SK-N-SH treated with all-trans-retinoic acid at 6 μM for 48 hours (cell line): ENCODE measurements at regions not wholly inside any gene's neighbourhood (a gene's known extent, or its start where the extent isn't known, plus 50 kb on each side); places are given as distances from the start of the nearest gene placed in this dataset.

Experiments
- ATAC-seq: fragments of 200-7000 bp; cut with Tn5 transposase; 3 replicates; pipeline ENCODE4 v1.9.1; 2020; ENCODE audit warnings: mild to moderate bottlenecking, moderate library complexity
- ARNTL ChIP-seq: fragments of 450-650 bp; formaldehyde crosslinking; IDR thresholded peaks from 2 replicates; pipeline ENCODE4 v1.5.0; 2020; ENCODE audit warnings: low read depth, mild to moderate bottlenecking, moderate library complexity, borderline replicate concordance
- BACH2 ChIP-seq: fragments of 250-450 bp; sonication (Bioruptor Pico); IDR thresholded peaks from 2 replicates; pipeline ENCODE4 v1.9.0; 2021; ENCODE audit warnings: mild to moderate bottlenecking, borderline replicate concordance
- CSDC2 ChIP-seq: fragments of 250-450 bp; sonication (Bioruptor Pico); IDR thresholded peaks from 2 replicates; pipeline ENCODE4 v1.5.0; 2020; ENCODE audit warnings: mild to moderate bottlenecking, moderate library complexity
- ESRRG ChIP-seq: fragments of 250-450 bp; sonication (Bioruptor Pico); IDR thresholded peaks from 2 replicates; pipeline ENCODE4 v1.6.1; 2021; ENCODE audit warnings: mild to moderate bottlenecking
- GLIS3 ChIP-seq: fragments of 250-450 bp; sonication (Bioruptor Pico); IDR thresholded peaks from 2 replicates; pipeline ENCODE4 v1.5.0; 2020; ENCODE audit warnings: mild to moderate bottlenecking, moderate library complexity
- OSR1 ChIP-seq: fragments of 250-450 bp; sonication (Bioruptor Pico); IDR thresholded peaks from 2 replicates; pipeline ENCODE4 v1.8.0; 2022; ENCODE audit warnings: moderate library complexity, mild to moderate bottlenecking, inconsistent platforms
- PPARA ChIP-seq: fragments of 250-450 bp; sonication (Bioruptor Pico); IDR thresholded peaks from 2 replicates; pipeline ENCODE4 v1.5.0; 2020; ENCODE audit warnings: mild to moderate bottlenecking, borderline replicate concordance
- RARB ChIP-seq: fragments of 250-450 bp; sonication (Bioruptor Pico); IDR thresholded peaks from 2 replicates; pipeline ENCODE4 v1.8.0; 2021; ENCODE audit warnings: mild to moderate bottlenecking, moderate library complexity
- SNAI2 ChIP-seq: fragments of 250-450 bp; sonication (Bioruptor Pico); IDR thresholded peaks from 2 replicates; pipeline ENCODE4 v1.5.0; 2020; ENCODE audit warnings: mild to moderate bottlenecking, moderate library complexity
- TCF4 ChIP-seq: fragments of 250-450 bp; sonication (Bioruptor Pico); IDR thresholded peaks from 2 replicates; pipeline ENCODE4 v1.8.0; 2021; ENCODE audit warnings: mild to moderate bottlenecking, moderate library complexity, borderline replicate concordance
- TOX ChIP-seq: fragments of 250-450 bp; sonication (Bioruptor Pico); IDR thresholded peaks from 2 replicates; pipeline ENCODE4 v1.8.0; 2021; ENCODE audit warnings: mild to moderate bottlenecking, moderate library complexity, borderline replicate concordance
- ZC3H10 ChIP-seq: fragments of 250-450 bp; sonication (Bioruptor Pico); IDR thresholded peaks from 2 replicates; pipeline ENCODE4 v1.5.1; 2021; ENCODE audit warnings: mild to moderate bottlenecking, moderate library complexity
- ZFP3 ChIP-seq: fragments of 250-450 bp; sonication (Bioruptor Pico); IDR thresholded peaks from 2 replicates; pipeline ENCODE4 v1.5.0; 2020; ENCODE audit warnings: mild to moderate bottlenecking, moderate library complexity
- ZFP30 ChIP-seq: fragments of 450-650 bp; formaldehyde crosslinking; IDR thresholded peaks from 2 replicates; pipeline ENCODE4 v1.5.0; 2022; ENCODE audit warnings: mild to moderate bottlenecking, moderate library complexity
- ZNF565 ChIP-seq: fragments of 450-650 bp; formaldehyde crosslinking; conservative IDR thresholded peaks from 2 replicates; pipeline ENCODE4 v1.5.0; 2020; ENCODE audit warnings: low read depth, mild to moderate bottlenecking, moderate library complexity
- ZNF70 ChIP-seq: fragments of 450-650 bp; formaldehyde crosslinking; IDR thresholded peaks from 2 replicates; pipeline ENCODE4 v1.5.0; 2020; ENCODE audit warnings: mild to moderate bottlenecking, moderate library complexity
- TF ChIP-seq, protein P1 (sequence below): fragments of 250-450 bp; sonication (Bioruptor Pico); IDR thresholded peaks from 2 replicates; pipeline ENCODE4 v1.5.1; 2020; ENCODE audit warnings: low read depth, mild to moderate bottlenecking, moderate library complexity
- TF ChIP-seq, protein P2 (sequence below): fragments of 250-450 bp; sonication (Bioruptor Pico); IDR thresholded peaks from 2 replicates; pipeline ENCODE4 v1.5.0; 2020; ENCODE audit warnings: mild to moderate bottlenecking, moderate library complexity
- TF ChIP-seq, protein P3 (sequence below): fragments of 250-450 bp; sonication (Bioruptor Pico); IDR thresholded peaks from 2 replicates; pipeline ENCODE4 v1.8.0; 2021; ENCODE audit warnings: low read depth, mild to moderate bottlenecking, moderate library complexity, borderline replicate concordance

DNA sequence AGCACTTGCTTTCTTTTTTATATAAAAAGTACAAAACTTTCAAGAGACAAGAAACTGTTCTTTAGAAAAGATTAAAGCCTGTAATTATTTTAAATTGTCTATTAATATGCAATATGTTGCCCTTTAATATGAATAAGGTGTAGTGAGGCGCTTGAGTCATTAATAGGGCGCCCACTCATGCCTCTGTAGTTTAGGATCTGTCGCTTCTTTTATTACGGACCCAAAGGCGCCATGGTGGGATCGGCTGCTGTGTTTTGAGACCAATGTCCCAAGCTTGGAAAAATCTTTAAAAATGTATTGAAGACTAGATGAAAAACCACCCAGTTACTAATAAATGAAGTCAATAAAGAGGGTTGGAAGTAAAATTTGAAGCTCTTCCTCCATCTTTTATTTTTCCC is 259.5 kb upstream of the MEIS2 start:
- no peak for ATAC-seq
- TF ChIP-seq ARNTL (CRISPR knock-in tag) (no peak), ESRRG (CRISPR knock-in tag) (no peak), GLIS3 (CRISPR knock-in tag) (no peak), ZNF565 (CRISPR knock-in tag) (no peak), PPARA (CRISPR knock-in tag) (no peak), ZFP30 (CRISPR knock-in tag) (no peak), TOX (CRISPR knock-in tag) (no peak), ZC3H10 (no peak), BACH2 (CRISPR knock-in tag) (no peak), OSR1 (CRISPR knock-in tag) (no peak), RARB (CRISPR knock-in tag) (no peak), ZNF70 (no peak), CSDC2 (CRISPR knock-in tag) (no peak), ZFP3 (CRISPR knock-in tag) (no peak), SNAI2 (CRISPR knock-in tag) (no peak)
- TF ChIP-seq, protein P1, sequence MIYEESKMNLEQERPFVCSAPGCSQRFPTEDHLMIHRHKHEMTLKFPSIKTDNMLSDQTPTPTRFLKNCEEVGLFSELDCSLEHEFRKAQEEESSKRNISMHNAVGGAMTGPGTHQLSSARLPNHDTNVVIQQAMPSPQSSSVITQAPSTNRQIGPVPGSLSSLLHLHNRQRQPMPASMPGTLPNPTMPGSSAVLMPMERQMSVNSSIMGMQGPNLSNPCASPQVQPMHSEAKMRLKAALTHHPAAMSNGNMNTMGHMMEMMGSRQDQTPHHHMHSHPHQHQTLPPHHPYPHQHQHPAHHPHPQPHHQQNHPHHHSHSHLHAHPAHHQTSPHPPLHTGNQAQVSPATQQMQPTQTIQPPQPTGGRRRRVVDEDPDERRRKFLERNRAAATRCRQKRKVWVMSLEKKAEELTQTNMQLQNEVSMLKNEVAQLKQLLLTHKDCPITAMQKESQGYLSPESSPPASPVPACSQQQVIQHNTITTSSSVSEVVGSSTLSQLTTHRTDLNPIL (CRISPR knock-in tag) = no peak
- TF ChIP-seq, protein P2, sequence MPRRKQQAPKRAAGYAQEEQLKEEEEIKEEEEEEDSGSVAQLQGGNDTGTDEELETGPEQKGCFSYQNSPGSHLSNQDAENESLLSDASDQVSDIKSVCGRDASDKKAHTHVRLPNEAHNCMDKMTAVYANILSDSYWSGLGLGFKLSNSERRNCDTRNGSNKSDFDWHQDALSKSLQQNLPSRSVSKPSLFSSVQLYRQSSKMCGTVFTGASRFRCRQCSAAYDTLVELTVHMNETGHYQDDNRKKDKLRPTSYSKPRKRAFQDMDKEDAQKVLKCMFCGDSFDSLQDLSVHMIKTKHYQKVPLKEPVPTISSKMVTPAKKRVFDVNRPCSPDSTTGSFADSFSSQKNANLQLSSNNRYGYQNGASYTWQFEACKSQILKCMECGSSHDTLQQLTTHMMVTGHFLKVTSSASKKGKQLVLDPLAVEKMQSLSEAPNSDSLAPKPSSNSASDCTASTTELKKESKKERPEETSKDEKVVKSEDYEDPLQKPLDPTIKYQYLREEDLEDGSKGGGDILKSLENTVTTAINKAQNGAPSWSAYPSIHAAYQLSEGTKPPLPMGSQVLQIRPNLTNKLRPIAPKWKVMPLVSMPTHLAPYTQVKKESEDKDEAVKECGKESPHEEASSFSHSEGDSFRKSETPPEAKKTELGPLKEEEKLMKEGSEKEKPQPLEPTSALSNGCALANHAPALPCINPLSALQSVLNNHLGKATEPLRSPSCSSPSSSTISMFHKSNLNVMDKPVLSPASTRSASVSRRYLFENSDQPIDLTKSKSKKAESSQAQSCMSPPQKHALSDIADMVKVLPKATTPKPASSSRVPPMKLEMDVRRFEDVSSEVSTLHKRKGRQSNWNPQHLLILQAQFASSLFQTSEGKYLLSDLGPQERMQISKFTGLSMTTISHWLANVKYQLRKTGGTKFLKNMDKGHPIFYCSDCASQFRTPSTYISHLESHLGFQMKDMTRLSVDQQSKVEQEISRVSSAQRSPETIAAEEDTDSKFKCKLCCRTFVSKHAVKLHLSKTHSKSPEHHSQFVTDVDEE = no peak
- TF ChIP-seq, protein P3, sequence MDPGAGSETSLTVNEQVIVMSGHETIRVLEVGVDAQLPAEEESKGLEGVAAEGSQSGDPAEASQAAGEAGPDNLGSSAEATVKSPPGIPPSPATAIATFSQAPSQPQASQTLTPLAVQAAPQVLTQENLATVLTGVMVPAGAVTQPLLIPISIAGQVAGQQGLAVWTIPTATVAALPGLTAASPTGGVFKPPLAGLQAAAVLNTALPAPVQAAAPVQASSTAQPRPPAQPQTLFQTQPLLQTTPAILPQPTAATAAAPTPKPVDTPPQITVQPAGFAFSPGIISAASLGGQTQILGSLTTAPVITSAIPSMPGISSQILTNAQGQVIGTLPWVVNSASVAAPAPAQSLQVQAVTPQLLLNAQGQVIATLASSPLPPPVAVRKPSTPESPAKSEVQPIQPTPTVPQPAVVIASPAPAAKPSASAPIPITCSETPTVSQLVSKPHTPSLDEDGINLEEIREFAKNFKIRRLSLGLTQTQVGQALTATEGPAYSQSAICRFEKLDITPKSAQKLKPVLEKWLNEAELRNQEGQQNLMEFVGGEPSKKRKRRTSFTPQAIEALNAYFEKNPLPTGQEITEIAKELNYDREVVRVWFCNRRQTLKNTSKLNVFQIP (CRISPR knock-in tag) = no peak
- TF ChIP-seq, all 23 proteins: peak for 0

DNA sequence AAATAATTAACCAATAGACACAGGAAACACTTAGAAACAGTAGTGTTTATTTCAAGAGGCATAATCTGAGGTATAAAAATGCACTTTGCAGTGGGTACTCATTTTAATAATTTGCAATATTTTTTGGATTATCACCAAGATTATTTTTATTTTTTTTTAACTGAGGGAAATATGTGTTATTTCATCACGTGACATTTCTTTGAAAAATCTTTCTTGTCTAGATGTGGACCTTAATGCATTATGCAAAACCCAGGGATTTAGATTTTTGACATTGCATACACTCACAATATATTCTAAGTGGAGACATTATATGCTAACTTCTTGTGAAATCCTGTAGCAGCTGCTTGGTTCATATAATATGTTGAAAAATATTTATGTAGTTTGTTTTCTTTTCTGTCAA is 260.4 kb upstream of the MEIS2 start:
- no peak for TF ChIP-seq TCF4
- TF ChIP-seq RARB (CRISPR knock-in tag) = no peak
- TF ChIP-seq CSDC2 (CRISPR knock-in tag) = no peak
- TF ChIP-seq OSR1 (CRISPR knock-in tag) = no peak
- TF ChIP-seq ZNF70 = no peak
- no peak for TF ChIP-seq SNAI2 (CRISPR knock-in tag)
- TF ChIP-seq ESRRG (CRISPR knock-in tag) = no peak
- TF ChIP-seq, protein P3 (CRISPR knock-in tag) = no peak
- TF ChIP-seq BACH2 (CRISPR knock-in tag) = no peak
- no peak for TF ChIP-seq ZC3H10
- no peak for TF ChIP-seq PPARA (CRISPR knock-in tag)
- no peak for TF ChIP-seq ZFP30 (CRISPR knock-in tag)
- TF ChIP-seq, protein P2 = no peak
- no peak for TF ChIP-seq GLIS3 (CRISPR knock-in tag)
- TF ChIP-seq, all 23 proteins: peak for 0
- no peak for ATAC-seq

DNA sequence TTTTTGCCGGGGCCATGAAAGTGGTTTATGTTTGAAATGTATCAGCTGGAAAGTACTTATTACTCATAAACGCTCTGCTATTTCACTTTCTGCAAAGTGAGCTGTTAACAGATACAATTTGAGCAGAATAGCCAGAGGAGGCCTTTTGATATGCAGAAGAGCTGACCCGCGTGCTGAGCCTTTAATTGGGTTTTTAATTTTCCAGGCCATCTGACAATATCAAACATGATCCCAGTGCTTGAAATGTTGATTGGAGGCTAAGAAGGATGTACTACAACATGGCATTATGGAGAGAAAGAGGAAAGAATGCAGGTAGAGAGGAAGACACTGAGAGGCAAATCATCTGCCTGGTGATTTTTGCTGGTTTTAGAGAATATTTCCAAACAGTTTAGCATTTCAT is 261.3 kb upstream of the MEIS2 start:
- TF ChIP-seq, protein P1 (CRISPR knock-in tag) = no peak
- TF ChIP-seq RARB (CRISPR knock-in tag) (no peak), ZFP30 (CRISPR knock-in tag) (no peak), PPARA (CRISPR knock-in tag) (no peak), TCF4 (0 out of 2 replicates have a peak, but pooled peaks have one; percentile 19)
- TF ChIP-seq, all 23 proteins: peak for 1
- ATAC-seq = no peak
